Pancreas (tissue), 10 donors: ENCODE measurements at regions not wholly inside any gene's neighbourhood (a gene's known extent, or its start where the extent isn't known, plus 50 kb on each side); places are given as distances from the start of the nearest gene placed in this dataset.

Experiments
- ATAC-seq, 4 donors: fragments of 200-7000 bp; cut with Tn5 transposase; one replicate each; pipeline versions ENCODE4 v1.8.0 to v1.9.1; 2020; ENCODE audit warnings: mild to moderate bottlenecking in 4 of 4, moderate library complexity in 4 of 4
- DNase-seq, 6 donors: peaks; one replicate each; pipeline ENCODE4 v3.0.0-alpha.2; 2020
- FAIRE-seq: peaks from 2 replicates; lab custom pipeline; 2012; peaks lifted over from hg19 to GRCh38; lab: Jason Lieb, UNC
- H3K27ac ChIP-seq, 4 donors: fragments of 200-600 bp; sonication (generic); 1 replicate in 3 of 4; 2 replicates in 1 of 4; pipeline versions ENCODE4 v1.5.0 to v1.8.0; 2020
- H3K27me3 ChIP-seq, 4 donors: fragments of 200-600 bp; one replicate each; pipeline ENCODE4 v1.8.0; 2021
- H3K36me3 ChIP-seq, 3 donors: fragments of 200-600 bp; sonication (generic) in 1 of 3; one replicate each; pipeline versions ENCODE4 v1.5.0 to v1.8.0; 2020 to 2021
- H3K4me1 ChIP-seq, 3 donors: fragments of 200-600 bp; one replicate each; pipeline ENCODE4 v1.8.0; 2021
- H3K4me3 ChIP-seq, 4 donors: fragments of 200-600 bp; sonication (generic) in 2 of 4; one replicate each; pipeline versions ENCODE4 v1.5.0 to v1.8.0; 2020 to 2021
- H3K9me3 ChIP-seq, 4 donors: fragments of 200-600 bp; one replicate each; pipeline ENCODE4 v1.8.0; 2021
- WGBS, 2 donors: extraction: QIAGEN DNeasy Blood & Tissue Kit; methylation state at CpG; one replicate each; pipeline ENCODE4 v1.1.7; 2013; 5-methylcytosine and 5-hydroxymethylcytosine counted together
- intact Hi-C, 3 donors: fragments of 100-400 bp; cut with DNase I; formaldehyde crosslinking; loops; one replicate each; pipeline versions ENCODE4 v1.11.1 to v1.14.2; 2022
- TF ChIP-seq, protein P1 (sequence below), 4 donors: fragments of 200-600 bp; sonication (generic) in 3 of 4; IDR thresholded peaks; one replicate each; pipeline versions ENCODE4 v1.5.0 to v1.8.0; 2021; ENCODE audit warnings: antibody characterized with exemption in 4 of 4
- donor health status: healthy with polysubstance abuse.
- donor health status: DM: no; HTN: no; CAD: no; lungs with moderate emphysema.
- donor health status: DM: no; HTN: no; CAD: no.
- donor health status: control.
- donor health status: control.
- donor health status: Bipolar disorder and iron deficiency.
- donor health status: DM: yes; HTN: yes; CAD: no.
- donor health status: DM: no; HTN: no; CAD: no.
- donor health status: DM: no; HTN: no; CAD: no.
- donor health status: DM: yes; HTN: yes; CAD: no.

DNA sequence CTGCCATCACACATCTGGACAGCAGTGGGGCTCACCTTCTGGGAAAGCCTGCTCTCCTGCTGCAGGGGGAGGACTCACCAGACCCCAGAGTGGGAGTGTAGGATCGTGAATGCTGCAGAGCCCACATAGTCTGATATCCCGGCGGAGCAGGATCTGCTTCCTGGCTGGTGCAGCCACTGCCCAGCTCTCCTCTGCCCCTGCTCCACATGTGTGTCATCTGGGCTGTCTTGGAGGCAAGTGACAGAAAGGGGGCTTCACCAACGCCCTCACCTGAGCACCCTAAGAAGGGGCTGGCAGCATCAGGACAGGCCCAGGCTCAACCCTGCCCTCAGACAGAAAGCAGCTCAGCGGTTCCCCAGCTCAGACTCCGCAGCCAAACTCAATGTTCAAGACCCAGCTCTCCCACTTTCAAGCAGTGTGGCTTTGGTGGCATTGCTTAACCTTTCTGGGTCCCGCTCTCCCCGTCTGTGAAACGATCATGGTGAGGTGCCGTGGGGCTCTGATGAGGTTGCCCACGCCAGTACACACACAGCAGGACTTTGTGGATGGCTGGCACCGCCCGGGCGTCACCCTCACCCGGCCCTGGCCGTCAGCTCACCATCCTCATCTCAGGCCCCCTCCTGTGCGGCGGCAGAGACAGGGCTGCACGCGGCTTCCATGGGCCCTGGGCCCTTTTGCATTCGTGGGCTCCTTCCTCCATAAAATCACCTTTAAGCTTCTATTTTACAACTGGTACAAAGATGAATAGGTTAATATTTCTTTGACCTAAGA is 91.0 kb upstream of the SFSWAP start:
- ATAC-seq = no peak
- peak in 1 of 6 donors; percentile 39 for DNase-seq
- Histone ChIP-seq H3K4me3 (no peak overlapping the region), H3K27ac (no peak overlapping the region), H3K36me3 (no peaks in the 10 kb centered on the region), H3K4me1 (no peaks in the 10 kb centered on the region), H3K9me3 (no peaks in the 10 kb centered on the region), H3K27me3 (peaks cover 0 to 5% (median 0%) of the 10 kb centered on the region in 4 donors)
- intact Hi-C loops = no loop called here
- WGBS, 2 donors = 61 to 69% methylated on average over 21 of the region's 21 CpGs
- TF ChIP-seq, protein P1, sequence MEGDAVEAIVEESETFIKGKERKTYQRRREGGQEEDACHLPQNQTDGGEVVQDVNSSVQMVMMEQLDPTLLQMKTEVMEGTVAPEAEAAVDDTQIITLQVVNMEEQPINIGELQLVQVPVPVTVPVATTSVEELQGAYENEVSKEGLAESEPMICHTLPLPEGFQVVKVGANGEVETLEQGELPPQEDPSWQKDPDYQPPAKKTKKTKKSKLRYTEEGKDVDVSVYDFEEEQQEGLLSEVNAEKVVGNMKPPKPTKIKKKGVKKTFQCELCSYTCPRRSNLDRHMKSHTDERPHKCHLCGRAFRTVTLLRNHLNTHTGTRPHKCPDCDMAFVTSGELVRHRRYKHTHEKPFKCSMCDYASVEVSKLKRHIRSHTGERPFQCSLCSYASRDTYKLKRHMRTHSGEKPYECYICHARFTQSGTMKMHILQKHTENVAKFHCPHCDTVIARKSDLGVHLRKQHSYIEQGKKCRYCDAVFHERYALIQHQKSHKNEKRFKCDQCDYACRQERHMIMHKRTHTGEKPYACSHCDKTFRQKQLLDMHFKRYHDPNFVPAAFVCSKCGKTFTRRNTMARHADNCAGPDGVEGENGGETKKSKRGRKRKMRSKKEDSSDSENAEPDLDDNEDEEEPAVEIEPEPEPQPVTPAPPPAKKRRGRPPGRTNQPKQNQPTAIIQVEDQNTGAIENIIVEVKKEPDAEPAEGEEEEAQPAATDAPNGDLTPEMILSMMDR (IDR thresholded peaks at IDR 0.05) = no peak
- FAIRE-seq = no peak

GRCh38 chr12:131620520-131620919 is 90.4 kb upstream of the SFSWAP start:
- no peaks in the 10 kb centered on the region for H3K9me3 ChIP-seq
- intact Hi-C loops = no loop called here
- H3K27ac ChIP-seq = no peak overlapping the region
- 52 to 58% methylated on average over 6 of the region's 6 CpGs for WGBS, 2 donors
- H3K27me3 ChIP-seq = peaks cover 0 to 5% (median 0%) of the 10 kb centered on the region in 4 donors
- ATAC-seq (no peak), DNase-seq (peak in 1 of 6 donors; percentile 11), FAIRE-seq (no peak)
- TF ChIP-seq, protein P1 (IDR thresholded peaks at IDR 0.05) = no peak
- H3K4me1 ChIP-seq = no peaks in the 10 kb centered on the region
- no peaks in the 10 kb centered on the region for H3K36me3 ChIP-seq
- no peak overlapping the region for H3K4me3 ChIP-seq

GRCh38 chr12:131620946-131621681 is 89.8 kb upstream of the SFSWAP start:
- no peak overlapping the region for H3K4me3 ChIP-seq
- FAIRE-seq (no peak), DNase-seq (no peak), ATAC-seq (no peak)
- H3K27ac ChIP-seq = no peak overlapping the region
- H3K9me3 ChIP-seq = no peaks in the 10 kb centered on the region
- no peaks in the 10 kb centered on the region for H3K36me3 ChIP-seq
- no peaks in the 10 kb centered on the region for H3K4me1 ChIP-seq
- TF ChIP-seq, protein P1 (IDR thresholded peaks at IDR 0.05) = no peak
- intact Hi-C loops = no loop called here
- peaks cover 0 to 5% (median 0%) of the 10 kb centered on the region in 4 donors for H3K27me3 ChIP-seq
- WGBS, 2 donors = 61 to 64% methylated on average over 27 of the region's 27 CpGs

- Histone ChIP-seq H3K4me3 (no peak overlapping the region), H3K27me3 (peaks cover 0 to 5% (median 0%) of the 10 kb centered on the region in 4 donors), H3K36me3 (no peaks in the 10 kb centered on the region), H3K4me1 (no peaks in the 10 kb centered on the region), H3K27ac (no peak overlapping the region), H3K9me3 (no peaks in the 10 kb centered on the region)
- TF ChIP-seq, protein P1 (IDR thresholded peaks at IDR 0.05) = no peak
- WGBS, 2 donors = 24 to 27% methylated on average over 18 to 19 of the region's 19 CpGs
- intact Hi-C loops = no loop called here
- DNase-seq (no peak), FAIRE-seq (no peak), ATAC-seq (no peak)
Measured at GRCh38 chr12:131621701-131622421, 89.0 kb upstream of the SFSWAP start.
